HepG2 (cell line): ENCODE measurements at regions not wholly inside any gene's neighbourhood (a gene's known extent, or its start where the extent isn't known, plus 50 kb on each side); places are given as distances from the start of the nearest gene placed in this dataset.

Source experiments
- ATAC-seq: fragments of 200-7000 bp; cut with Tn5 transposase; 3 replicates; pipeline ENCODE4 v1.9.1; 2020; ENCODE audit warnings: mild to moderate bottlenecking, moderate library complexity
- BruUV-seq: library from RNA; stranded (reverse); fragments of 400-500 nt; replicated peaks from 2 replicates; lab custom pipeline; 2021; lab: Mats Ljungman, UMichigan
- CTCF ChIA-PET: fragments of 300-600 bp; formaldehyde crosslinking; extraction: SDS; loops from one replicate; lab custom pipeline; 2021; ENCODE audit warnings: low total read pairs, inconsistent platforms, low intra/inter-chr PET ratio; lab: Yijun Ruan, JAX
- POLR2A ChIA-PET: fragments of 350-600 bp; sonication (Branson Sonifier 250); formaldehyde crosslinking; loops from one replicate; lab custom pipeline; 2020; ENCODE audit warnings: antibody characterized with exemption, inconsistent platforms; lab: Yijun Ruan, JAX
- DNase-seq: peaks from one replicate; pipeline ENCODE4 v3.0.0-alpha.2; 2015; ENCODE audit warnings: low spot score
- FAIRE-seq: peaks from 3 replicates; lab custom pipeline; 2011; peaks lifted over from hg19 to GRCh38; lab: Jason Lieb, UNC
- H2AFZ ChIP-seq: one replicate; pipeline ENCODE4 v1.6.1; 2011; ENCODE audit warnings: low read length, inconsistent platforms
- H3K27ac ChIP-seq: fragments of 300-600 bp; 3 replicates; pipeline ENCODE4 v1.8.0; 2011; ENCODE audit warnings: mixed run types, mild to moderate bottlenecking, mixed read lengths, low read length, inconsistent platforms; ENCODE audit not compliant: insufficient read depth; ENCODE audit errors: extremely low read length
- H3K27me3 ChIP-seq, 2 experiments: fragments of 200-600 bp in 1 of 2; 2 replicates in 1 of 2; 3 replicates in 1 of 2; pipeline versions ENCODE4 v1.6.0 to v1.8.0; 2011; ENCODE audit warnings: low read length in 2 of 2, mild to moderate bottlenecking in 2 of 2, moderate library complexity in 2 of 2, inconsistent platforms in 1 of 2; ENCODE audit not compliant: insufficient read depth in 2 of 2, control insufficient read depth in 1 of 2
- H3K36me3 ChIP-seq, 2 experiments: fragments of 200-600 bp in 1 of 2; replicated peaks in 1 of 2; 2 replicates in 1 of 2; 3 replicates in 1 of 2; pipeline versions ENCODE4 v1.5.1 to v1.8.0; 2011; ENCODE audit warnings: low read length in 2 of 2, inconsistent platforms in 1 of 2; ENCODE audit not compliant: insufficient read depth in 2 of 2, control insufficient read depth in 1 of 2
- H3K4me1 ChIP-seq: 2 replicates; pipeline ENCODE4 v1.5.1; 2012; ENCODE audit warnings: low read length, inconsistent platforms; ENCODE audit not compliant: insufficient read depth
- H3K4me2 ChIP-seq: 2 replicates; pipeline ENCODE4 v1.6.0; 2011; ENCODE audit warnings: low read depth, low read length, inconsistent platforms
- H3K4me3 ChIP-seq, 3 experiments: fragments of 200-600 bp in 1 of 3; sonication (generic), shearing (Covaris generic) in 1 of 3; replicated peaks in 1 of 3; 2 replicates each; pipeline ENCODE4 v1.5.1; 2011 to 2016; ENCODE audit warnings: low read length in 3 of 3, inconsistent platforms in 2 of 3, low read depth in 2 of 3, mild to moderate bottlenecking in 2 of 3, control low read depth in 1 of 3, mixed read lengths in 1 of 3; ENCODE audit not compliant: insufficient read depth in 1 of 3
- H3K79me2 ChIP-seq: one replicate; pipeline ENCODE4 v1.6.1; 2011; ENCODE audit warnings: low read length, inconsistent platforms; ENCODE audit not compliant: insufficient read depth
- H3K9ac ChIP-seq: 2 replicates; pipeline ENCODE4 v1.6.0; 2011; ENCODE audit warnings: mild to moderate bottlenecking, low read depth, low read length, inconsistent platforms; ENCODE audit not compliant: insufficient read depth
- H3K9me3 ChIP-seq: 2 replicates; pipeline ENCODE4 v1.5.1; 2012; ENCODE audit warnings: mild to moderate bottlenecking, low read length
- H4K20me1 ChIP-seq: 2 replicates; pipeline ENCODE4 v1.6.0; 2011; ENCODE audit warnings: inconsistent platforms, mild to moderate bottlenecking, low read length, moderate library complexity; ENCODE audit not compliant: insufficient read depth
- AGO1 ChIP-seq: fragments of 200-400 bp; formaldehyde crosslinking; IDR thresholded peaks from 2 replicates; pipeline ENCODE4 v1.6.1; 2017; ENCODE audit warnings: mild to moderate bottlenecking, low read depth, low read length, moderate library complexity; ENCODE audit not compliant: poor library complexity, severe bottlenecking
- BHLHE40 ChIP-seq: IDR thresholded peaks from 2 replicates; pipeline ENCODE4 v1.6.1; 2011; ENCODE audit warnings: low read length, improper control_type of control experiment
- ETV5 ChIP-seq: IDR thresholded peaks from 2 replicates; pipeline ENCODE4 v1.6.1; 2018; ENCODE audit warnings: missing biosample characterization, missing genetic modification reagents, inconsistent platforms, borderline replicate concordance
- KDM4B ChIP-seq: sonication (generic); formaldehyde crosslinking; IDR thresholded peaks from 2 replicates; pipeline ENCODE4 v1.4.0; 2020; ENCODE audit warnings: missing genetic modification reagents
- MTA1 ChIP-seq: sonication (generic); formaldehyde crosslinking; IDR thresholded peaks from 2 replicates; pipeline ENCODE4 v1.4.0; 2020; ENCODE audit warnings: missing genetic modification reagents, mild to moderate bottlenecking, borderline replicate concordance
- PATZ1 ChIP-seq: sonication (generic); formaldehyde crosslinking; IDR thresholded peaks from 2 replicates; pipeline ENCODE4 v1.4.0; 2020; ENCODE audit warnings: missing genetic modification reagents
- RFXANK ChIP-seq: IDR thresholded peaks from 2 replicates; pipeline ENCODE4 v1.6.1; 2016
- TRAFD1 ChIP-seq: sonication (generic); formaldehyde crosslinking; IDR thresholded peaks from 2 replicates; pipeline ENCODE4 v1.5.1; 2020; ENCODE audit warnings: missing genetic modification reagents, mild to moderate bottlenecking, borderline replicate concordance
- ZBTB3 ChIP-seq: sonication (generic); formaldehyde crosslinking; IDR thresholded peaks from 2 replicates; pipeline ENCODE4 v1.4.0; 2020; ENCODE audit warnings: low read depth, mild to moderate bottlenecking, moderate library complexity, missing genetic modification reagents, borderline replicate concordance
- ZBTB33 ChIP-seq: sonication (generic); formaldehyde crosslinking; IDR thresholded peaks from 2 replicates; pipeline ENCODE4 v1.4.0; 2020; ENCODE audit warnings: missing genetic modification reagents
- ZNF263 ChIP-seq: sonication (generic); formaldehyde crosslinking; IDR thresholded peaks from 2 replicates; pipeline ENCODE4 v1.4.0; 2020; ENCODE audit warnings: missing genetic modification reagents
- ZNF468 ChIP-seq: sonication (generic); formaldehyde crosslinking; IDR thresholded peaks from 2 replicates; pipeline ENCODE4 v1.8.0; 2022; ENCODE audit warnings: mild to moderate bottlenecking, moderate library complexity, missing genetic modification reagents
- ZNF484 ChIP-seq: sonication (generic); formaldehyde crosslinking; IDR thresholded peaks from 2 replicates; pipeline ENCODE4 v1.5.1; 2020; ENCODE audit warnings: mild to moderate bottlenecking, low read depth, missing genetic modification reagents, borderline replicate concordance
- ZNF776 ChIP-seq: sonication (generic); formaldehyde crosslinking; IDR thresholded peaks from 2 replicates; pipeline ENCODE4 v1.4.0; 2020; ENCODE audit warnings: mild to moderate bottlenecking, missing genetic modification reagents
- WGBS: methylation state at CpG from one replicate; pipeline ENCODE4 v1.1.6; 2017; ENCODE audit warnings: low lambda C conversion rate; 5-methylcytosine and 5-hydroxymethylcytosine counted together
- in situ Hi-C: cut with HindIII; loops from 2 replicates; pipeline ENCODE4 v1.10.0; 2017; ENCODE audit warnings: low pct_unique_long_range_greater_than_20kb; ENCODE audit not compliant: extremely low pct_ligation_motif_present
- intact Hi-C: fragments of 100-400 bp; cut with micrococcal nuclease; formaldehyde crosslinking; loops from one replicate; pipeline ENCODE4 v1.10.0; 2022; ENCODE audit not compliant: unreplicated experiment
- TF ChIP-seq, protein P1 (sequence below): sonication (generic); formaldehyde crosslinking; IDR thresholded peaks from 2 replicates; pipeline ENCODE4 v1.5.0; 2020; ENCODE audit warnings: missing genetic modification reagents

GRCh38 chr4:138612428-138612827, 370.3 kb upstream of the SLC7A11 start:
- Histone ChIP-seq H3K4me1 (no peaks in the 10 kb centered on the region), H3K4me3 (no peak overlapping the region), H3K4me2 (no peak overlapping the region), H3K36me3 (no peaks in the 10 kb centered on the region), H3K79me2 (no peaks in the 10 kb centered on the region), H3K27ac (no peak overlapping the region), H3K9me3 (no peaks in the 10 kb centered on the region), H2AFZ (no peak overlapping the region), H3K27me3 (no peaks in the 10 kb centered on the region; a peak in 1 of 5 replicates), H4K20me1 (no peaks in the 10 kb centered on the region), H3K9ac (no peak overlapping the region)
- CTCF ChIA-PET: no interaction called here
- ATAC-seq (no peak), DNase-seq (no peak), FAIRE-seq (no peak)
- intact Hi-C loops: no loop called here
- POLR2A ChIA-PET: no interaction called here
- WGBS: 50% methylated on average over 1 of the region's 1 CpG
- BruUV-seq: no TSS peak
- in situ Hi-C loops: no loop called here
- TF ChIP-seq ZNF776 (no peak), PATZ1 (CRISPR knock-in tag) (no peak), KDM4B (CRISPR knock-in tag) (no peak), ZNF468 (no peak), TRAFD1 (CRISPR knock-in tag) (no peak), ZBTB3 (CRISPR knock-in tag) (no peak), ZBTB33 (CRISPR knock-in tag) (no peak), ETV5 (CRISPR knock-in tag) (no peak), AGO1 (no peak), ZNF263 (CRISPR knock-in tag) (no peak), RFXANK (no peak), BHLHE40 (no peak), MTA1 (CRISPR knock-in tag) (no peak), ZNF484 (CRISPR knock-in tag) (no peak)
- TF ChIP-seq, protein P1, sequence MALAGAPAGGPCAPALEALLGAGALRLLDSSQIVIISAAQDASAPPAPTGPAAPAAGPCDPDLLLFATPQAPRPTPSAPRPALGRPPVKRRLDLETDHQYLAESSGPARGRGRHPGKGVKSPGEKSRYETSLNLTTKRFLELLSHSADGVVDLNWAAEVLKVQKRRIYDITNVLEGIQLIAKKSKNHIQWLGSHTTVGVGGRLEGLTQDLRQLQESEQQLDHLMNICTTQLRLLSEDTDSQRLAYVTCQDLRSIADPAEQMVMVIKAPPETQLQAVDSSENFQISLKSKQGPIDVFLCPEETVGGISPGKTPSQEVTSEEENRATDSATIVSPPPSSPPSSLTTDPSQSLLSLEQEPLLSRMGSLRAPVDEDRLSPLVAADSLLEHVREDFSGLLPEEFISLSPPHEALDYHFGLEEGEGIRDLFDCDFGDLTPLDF: no peak
